CD4-positive, alpha-beta T cell (primary cell): ENCODE measurements at regions not wholly inside any gene's neighbourhood (a gene's known extent, or its start where the extent isn't known, plus 50 kb on each side); places are given as distances from the start of the nearest gene placed in this dataset.

Experiments used
- ATAC-seq: fragments of 200-7000 bp; cut with Tn5 transposase; one replicate; pipeline ENCODE4 v1.10.0; 2022; ENCODE audit warnings: mild to moderate bottlenecking; ENCODE audit not compliant: poor library complexity
- CTCF ChIA-PET: fragments of 350-600 bp; sonication (Branson Sonifier 250); formaldehyde crosslinking; loops from one replicate; lab custom pipeline; 2021; ENCODE audit warnings: antibody characterized with exemption, inconsistent platforms; lab: Charles Lee
- POLR2A ChIA-PET: fragments of 350-600 bp; sonication (Branson Sonifier 250); formaldehyde crosslinking; loops from one replicate; lab custom pipeline; 2021; ENCODE audit warnings: antibody characterized with exemption, inconsistent platforms; lab: Charles Lee
- DNase-seq, 14 experiments: peaks; one replicate each; pipeline ENCODE4 v3.0.0-alpha.2; 2013 to 2020; ENCODE audit warnings: mixed read lengths in 2 of 14
- H3K27ac ChIP-seq, 2 donors: one replicate each; pipeline versions ENCODE4 v1.5.1 to v1.7.0; 2013; ENCODE audit warnings: low read length in 2 of 2, low read depth in 1 of 2, mild to moderate bottlenecking in 1 of 2
- H3K27me3 ChIP-seq, 2 experiments: 1 replicate in 1 of 2; 2 replicates in 1 of 2; pipeline versions ENCODE4 v1.6.1 to v1.7.0; 2013; ENCODE audit warnings: low read length in 2 of 2, control low read depth in 1 of 2, mild to moderate bottlenecking in 1 of 2, moderate library complexity in 1 of 2; ENCODE audit not compliant: insufficient read depth in 2 of 2, control insufficient read depth in 1 of 2
- H3K36me3 ChIP-seq: one replicate; pipeline ENCODE4 v1.6.1; 2013; ENCODE audit warnings: low read length, control low read depth; ENCODE audit not compliant: insufficient read depth
- H3K4me1 ChIP-seq: one replicate; pipeline ENCODE4 v1.6.1; 2013; ENCODE audit warnings: low read length, control low read depth; ENCODE audit not compliant: insufficient read depth
- H3K4me3 ChIP-seq: one replicate; pipeline ENCODE4 v1.5.1; 2013; ENCODE audit warnings: mild to moderate bottlenecking, low read length, moderate library complexity
- H3K9me3 ChIP-seq, 2 experiments: 1 replicate in 1 of 2; 2 replicates in 1 of 2; pipeline versions ENCODE4 v1.6.1 to v1.7.0; 2013; ENCODE audit warnings: low read length in 2 of 2, mild to moderate bottlenecking in 2 of 2, control low read depth in 1 of 2, moderate library complexity in 1 of 2; ENCODE audit not compliant: control insufficient read depth in 1 of 2, insufficient read depth in 1 of 2
- H3K27ac Mint-ChIP-seq: one replicate; pipeline ENCODE4 v1.8.0; 2020; ENCODE audit warnings: mixed read lengths
- H3K27me3 Mint-ChIP-seq: one replicate; pipeline ENCODE4 v1.8.0; 2021; ENCODE audit warnings: mixed read lengths
- H3K36me3 Mint-ChIP-seq: one replicate; pipeline ENCODE4 v1.8.0; 2021; ENCODE audit warnings: low read depth, mixed read lengths
- H3K4me1 Mint-ChIP-seq: one replicate; pipeline ENCODE4 v1.8.0; 2021; ENCODE audit warnings: low read depth, mixed read lengths
- H3K4me3 Mint-ChIP-seq: one replicate; pipeline ENCODE4 v1.8.0; 2020; ENCODE audit warnings: mild to moderate bottlenecking, mixed read lengths
- H3K9me3 Mint-ChIP-seq: one replicate; pipeline ENCODE4 v1.8.0; 2020; ENCODE audit warnings: mixed read lengths
- intact Hi-C, 2 experiments: fragments of 100-400 bp; cut with DNase I in 1 of 2; cut with micrococcal nuclease in 1 of 2; formaldehyde crosslinking; loops; one replicate each; pipeline versions ENCODE4 v1.15.1 to v1.9.0; 2023 to 2025; cut with DNase I, micrococcal nuclease
- TF ChIP-seq, protein P1 (sequence below): fragments of 200-600 bp; IDR thresholded peaks from one replicate; pipeline ENCODE4 v1.8.0; 2022; ENCODE audit warnings: antibody characterized with exemption, mild to moderate bottlenecking

DNA sequence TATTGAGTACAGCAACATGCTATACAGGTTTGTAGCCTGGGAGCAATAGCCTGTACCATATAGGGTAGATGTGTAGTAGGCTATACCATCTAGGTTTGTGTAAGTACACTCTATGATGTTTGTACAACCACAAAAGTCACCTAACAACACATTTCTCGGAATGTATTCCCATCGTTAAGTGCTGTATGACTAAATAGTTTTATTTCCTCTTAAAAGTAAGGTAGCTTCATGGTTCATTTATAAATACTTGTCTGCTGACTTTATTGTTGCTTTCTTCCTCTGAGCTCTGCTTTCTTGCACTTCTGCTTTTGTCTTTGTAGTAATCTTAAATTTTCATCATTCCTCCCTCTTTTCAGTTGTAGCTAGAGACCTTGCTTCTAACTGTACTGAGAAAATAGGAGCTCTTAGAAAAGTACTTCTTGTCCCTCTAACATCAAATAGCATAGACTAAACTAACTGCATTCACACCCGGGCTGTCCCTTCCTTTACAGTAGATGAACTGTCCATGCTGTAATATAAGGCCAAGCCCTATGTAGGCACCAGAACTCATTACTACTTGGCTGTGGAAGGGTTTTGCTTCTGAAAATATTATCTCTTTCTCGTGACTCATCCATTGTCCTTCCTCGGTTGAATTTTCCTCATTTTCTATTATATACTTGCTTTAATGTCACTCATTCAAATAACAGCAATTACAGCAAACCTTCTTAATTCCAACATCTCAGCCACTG, 55.4 kb upstream of the FAM3C start:
- Histone ChIP-seq H3K4me3 (no peak overlapping the region), H3K27ac (no peak overlapping the region), H3K4me1 (no peaks in the 10 kb centered on the region), H3K36me3 (no peaks in the 10 kb centered on the region), H3K27me3 (no peaks in the 10 kb centered on the region), H3K9me3 (no peaks in the 10 kb centered on the region)
- intact Hi-C loops = no loop called here
- H3K36me3 Mint-ChIP-seq = no peaks in the 10 kb centered on the region
- TF ChIP-seq, protein P1, sequence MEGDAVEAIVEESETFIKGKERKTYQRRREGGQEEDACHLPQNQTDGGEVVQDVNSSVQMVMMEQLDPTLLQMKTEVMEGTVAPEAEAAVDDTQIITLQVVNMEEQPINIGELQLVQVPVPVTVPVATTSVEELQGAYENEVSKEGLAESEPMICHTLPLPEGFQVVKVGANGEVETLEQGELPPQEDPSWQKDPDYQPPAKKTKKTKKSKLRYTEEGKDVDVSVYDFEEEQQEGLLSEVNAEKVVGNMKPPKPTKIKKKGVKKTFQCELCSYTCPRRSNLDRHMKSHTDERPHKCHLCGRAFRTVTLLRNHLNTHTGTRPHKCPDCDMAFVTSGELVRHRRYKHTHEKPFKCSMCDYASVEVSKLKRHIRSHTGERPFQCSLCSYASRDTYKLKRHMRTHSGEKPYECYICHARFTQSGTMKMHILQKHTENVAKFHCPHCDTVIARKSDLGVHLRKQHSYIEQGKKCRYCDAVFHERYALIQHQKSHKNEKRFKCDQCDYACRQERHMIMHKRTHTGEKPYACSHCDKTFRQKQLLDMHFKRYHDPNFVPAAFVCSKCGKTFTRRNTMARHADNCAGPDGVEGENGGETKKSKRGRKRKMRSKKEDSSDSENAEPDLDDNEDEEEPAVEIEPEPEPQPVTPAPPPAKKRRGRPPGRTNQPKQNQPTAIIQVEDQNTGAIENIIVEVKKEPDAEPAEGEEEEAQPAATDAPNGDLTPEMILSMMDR = no peak
- H3K4me1 Mint-ChIP-seq = no peaks in the 10 kb centered on the region
- no peaks in the 10 kb centered on the region for H3K9me3 Mint-ChIP-seq
- DNase-seq (no peak), ATAC-seq (no peak)
- no peaks in the 10 kb centered on the region for H3K27me3 Mint-ChIP-seq
- POLR2A ChIA-PET = no interaction called here
- no peak overlapping the region for H3K4me3 Mint-ChIP-seq
- CTCF ChIA-PET = no interaction called here
- H3K27ac Mint-ChIP-seq = no peak overlapping the region

DNA sequence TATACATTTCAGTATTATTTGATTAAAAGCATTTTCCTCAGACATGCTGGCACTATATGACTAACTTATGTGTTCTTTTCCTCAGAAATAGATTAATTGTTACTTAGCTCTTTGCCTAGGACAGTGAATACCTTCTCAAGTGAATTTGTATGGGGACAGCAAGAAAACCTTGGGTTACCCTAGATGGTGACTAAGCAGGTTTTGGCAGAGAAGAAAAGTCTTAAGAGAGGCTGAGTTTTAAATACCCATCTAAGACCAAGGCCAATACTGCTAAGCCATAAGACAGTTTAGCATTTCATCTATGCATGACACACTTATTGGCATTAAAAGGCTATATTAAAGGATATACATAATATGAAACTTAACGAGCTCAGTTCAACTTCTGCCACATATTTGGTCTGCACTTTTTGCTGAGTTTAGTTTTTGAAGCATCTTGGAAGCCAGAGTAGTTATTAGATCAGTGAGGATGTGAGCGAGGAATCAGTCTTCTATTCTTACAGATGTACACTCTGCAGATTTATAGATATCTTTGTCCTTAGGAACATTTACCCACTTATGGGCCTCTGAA, 54.6 kb upstream of the FAM3C start:
- no peak for DNase-seq
- ChIA-PET CTCF (no interaction called here), POLR2A (no interaction called here)
- Histone ChIP-seq H3K4me3 (no peak overlapping the region), H3K27me3 (no peaks in the 10 kb centered on the region), H3K4me1 (no peaks in the 10 kb centered on the region), H3K36me3 (no peaks in the 10 kb centered on the region), H3K27ac (no peak overlapping the region), H3K9me3 (no peaks in the 10 kb centered on the region)
- intact Hi-C loops = no loop called here
- Mint-ChIP-seq H3K4me3 (no peak overlapping the region), H3K4me1 (no peaks in the 10 kb centered on the region), H3K27ac (no peak overlapping the region), H3K36me3 (no peaks in the 10 kb centered on the region), H3K9me3 (no peaks in the 10 kb centered on the region), H3K27me3 (no peaks in the 10 kb centered on the region)
- ATAC-seq = no peak
- TF ChIP-seq, protein P1 = no peak

DNA sequence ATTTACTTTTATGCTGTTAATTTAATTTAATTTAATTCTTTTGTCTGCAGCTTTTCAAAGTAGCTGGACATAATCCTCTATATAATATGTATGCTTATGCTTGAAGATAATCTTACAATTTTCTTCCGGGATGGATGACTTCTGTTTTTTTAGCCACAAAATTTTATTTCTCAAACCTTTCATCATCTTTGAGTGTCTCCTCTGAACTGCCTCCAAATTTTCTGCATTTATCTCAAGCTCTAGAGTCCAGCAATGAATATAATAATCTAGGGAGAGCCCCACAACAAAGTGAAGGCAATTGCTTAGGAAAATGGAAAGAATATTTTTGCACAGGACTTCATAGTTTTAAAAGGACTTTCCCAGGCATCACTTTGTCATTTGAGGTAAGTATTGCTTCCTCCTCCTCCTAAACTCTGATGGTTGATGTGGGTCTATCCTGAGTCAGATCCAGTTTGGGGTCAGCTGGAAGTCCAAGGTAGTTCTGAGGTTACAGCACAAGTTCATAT, 53.7 kb upstream of the FAM3C start:
- H3K4me1 Mint-ChIP-seq = no peaks in the 10 kb centered on the region
- H3K9me3 Mint-ChIP-seq = no peaks in the 10 kb centered on the region
- H3K4me1 ChIP-seq = no peaks in the 10 kb centered on the region
- H3K27me3 ChIP-seq = no peaks in the 10 kb centered on the region
- no peaks in the 10 kb centered on the region for H3K36me3 Mint-ChIP-seq
- DNase-seq = no peak
- H3K36me3 ChIP-seq = no peaks in the 10 kb centered on the region
- no peak overlapping the region for H3K4me3 ChIP-seq
- H3K27ac Mint-ChIP-seq = no peak overlapping the region
- CTCF ChIA-PET = interaction anchor here (1.2 kb wide), 1 partner anchor 53 kb away, joined by 3 read pairs; no protein-coding TSS in a partner anchor
- no peak for ATAC-seq
- intact Hi-C loops = no loop called here
- TF ChIP-seq, protein P1 = no peak
- no peaks in the 10 kb centered on the region for H3K27me3 Mint-ChIP-seq
- H3K9me3 ChIP-seq = no peaks in the 10 kb centered on the region
- no peak overlapping the region for H3K27ac ChIP-seq
- H3K4me3 Mint-ChIP-seq = no peak overlapping the region
- POLR2A ChIA-PET = no interaction called here
